ENCODE measurements at regions not wholly inside any gene's neighbourhood (a gene's known extent, or its start where the extent isn't known, plus 50 kb on each side); places are given as distances from the start of the nearest gene placed in this dataset.
"Not testable (repeated sequence)": the region's sequence is repeated elsewhere in the genome, so short reads cannot be mapped to it uniquely, and the experiment has no call there.

GRCh38 chr5:4579679-4580078, 560.5 kb upstream of the ADAMTS16 start:
- TF ChIP-seq CTCF (IDR thresholded peaks at IDR 0.05; ENCODE audit: unreplicated experiment), result no peak
- peaks cover 17% of the 10 kb centered on the region for H3K27me3 Mint-ChIP-seq (ENCODE audit: low read depth)
- H3K36me3 Mint-ChIP-seq, result no peaks in the 10 kb centered on the region

GRCh38 chr5:4580772-4581171, 559.4 kb upstream of the ADAMTS16 start:
- DNase-seq (ENCODE audit: low spot score in 2 of 2, unreplicated experiment in 2 of 2), result no peak
- Mint-ChIP-seq H3K9me3 (no peaks in the 10 kb centered on the region), H3K27ac (no peak overlapping the region), H3K4me3 (no peak overlapping the region), H3K36me3 (no peaks in the 10 kb centered on the region), H3K27me3 (ENCODE audit: low read depth) (peaks cover 17% of the 10 kb centered on the region), H3K4me1 (peaks cover 8% of the 10 kb centered on the region)
- no peak for TF ChIP-seq CTCF (IDR thresholded peaks at IDR 0.05; ENCODE audit: unreplicated experiment)

More at GRCh38 chr5:4579679-4580078, 560.5 kb upstream of the ADAMTS16 start:
- Mint-ChIP-seq H3K9me3 (no peaks in the 10 kb centered on the region), H3K4me1 (peaks cover 8% of the 10 kb centered on the region), H3K4me3 (no peak overlapping the region), H3K27ac (no peak overlapping the region)
- DNase-seq (ENCODE audit: low spot score in 2 of 2, unreplicated experiment in 2 of 2), result no peak

- DNase-seq (ENCODE audit: low spot score in 2 of 2, unreplicated experiment in 2 of 2), result no peak
- no peaks in the 10 kb centered on the region for H3K36me3 Mint-ChIP-seq
- no peak for TF ChIP-seq CTCF (IDR thresholded peaks at IDR 0.05; ENCODE audit: unreplicated experiment)
- H3K4me1 Mint-ChIP-seq, result peaks cover 5% of the 10 kb centered on the region
- no peak overlapping the region for H3K4me3 Mint-ChIP-seq
- no peak overlapping the region for H3K27ac Mint-ChIP-seq
- H3K9me3 Mint-ChIP-seq, result no peaks in the 10 kb centered on the region
- H3K27me3 Mint-ChIP-seq (ENCODE audit: low read depth), result peaks cover 17% of the 10 kb centered on the region
Measured at GRCh38 chr5:4581289-4581688, 558.8 kb upstream of the ADAMTS16 start.

- no peak for DNase-seq (ENCODE audit: low spot score in 2 of 2, unreplicated experiment in 2 of 2)
- Mint-ChIP-seq H3K27me3 (ENCODE audit: low read depth) (peaks cover 24% of the 10 kb centered on the region), H3K36me3 (no peaks in the 10 kb centered on the region), H3K9me3 (no peaks in the 10 kb centered on the region), H3K4me1 (peaks cover 2% of the 10 kb centered on the region), H3K4me3 (no peak overlapping the region), H3K27ac (no peak overlapping the region)
- TF ChIP-seq CTCF (IDR thresholded peaks at IDR 0.05; ENCODE audit: unreplicated experiment), result no peak
Measured at GRCh38 chr5:4584982-4585381, 555.1 kb upstream of the ADAMTS16 start.

DNA sequence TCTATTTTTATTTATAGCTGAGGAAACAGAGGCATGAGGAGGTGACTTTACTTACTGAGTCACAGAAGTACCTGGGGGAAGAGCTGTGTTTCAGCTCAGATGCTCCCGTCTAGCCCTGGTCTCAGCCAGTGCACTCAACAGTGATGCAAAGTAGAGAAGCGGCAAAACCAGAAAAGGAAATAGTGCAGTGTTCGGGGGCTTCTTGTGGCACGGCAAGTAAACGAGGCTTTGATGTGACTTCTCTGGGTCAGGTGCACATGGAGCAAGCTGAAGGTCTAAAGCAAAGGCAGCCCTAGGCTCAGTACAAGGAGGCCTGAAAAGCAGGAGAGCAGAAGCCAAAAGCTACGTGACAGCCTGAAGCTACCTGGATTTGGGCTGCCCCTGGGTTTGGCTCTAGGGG, 526.7 kb upstream of the ADAMTS16 start:
- Mint-ChIP-seq H3K27ac (no peak overlapping the region), H3K4me1 (no peaks in the 10 kb centered on the region), H3K9me3 (peaks cover 12% of the 10 kb centered on the region), H3K36me3 (no peaks in the 10 kb centered on the region), H3K4me3 (no peak overlapping the region), H3K27me3 (ENCODE audit: low read depth) (peaks cover 16% of the 10 kb centered on the region)
- DNase-seq (ENCODE audit: low spot score in 2 of 2, unreplicated experiment in 2 of 2), result no peak
- TF ChIP-seq CTCF (IDR thresholded peaks at IDR 0.05; ENCODE audit: unreplicated experiment), result no peak

- no peak for TF ChIP-seq CTCF (IDR thresholded peaks at IDR 0.05; ENCODE audit: unreplicated experiment)
- Mint-ChIP-seq H3K27me3 (ENCODE audit: low read depth) (peaks cover 13% of the 10 kb centered on the region), H3K4me1 (no peaks in the 10 kb centered on the region), H3K9me3 (peaks cover 6% of the 10 kb centered on the region), H3K27ac (no peak overlapping the region), H3K36me3 (no peaks in the 10 kb centered on the region), H3K4me3 (no peak overlapping the region)
- DNase-seq (ENCODE audit: low spot score in 2 of 2, unreplicated experiment in 2 of 2), result no peak
Measured at GRCh38 chr5:4614088-4614487, 526.0 kb upstream of the ADAMTS16 start.

GRCh38 chr5:4615369-4615768, 524.8 kb upstream of the ADAMTS16 start:
- not testable (repeated sequence) for H3K27ac Mint-ChIP-seq; H3K4me3 Mint-ChIP-seq; H3K4me1 Mint-ChIP-seq; H3K9me3 Mint-ChIP-seq; H3K36me3 Mint-ChIP-seq; DNase-seq (ENCODE audit: low spot score in 2 of 2, unreplicated experiment in 2 of 2)
- peaks cover 11% of the 10 kb centered on the region for H3K27me3 Mint-ChIP-seq (ENCODE audit: low read depth)
